Astrocyte (in vitro differentiated cells and primary cell): ENCODE measurements at regions not wholly inside any gene's neighbourhood (a gene's known extent, or its start where the extent isn't known, plus 50 kb on each side); places are given as distances from the start of the nearest gene placed in this dataset.

Source experiments
- DNase-seq: peaks from one replicate; pipeline ENCODE4 v3.0.0-alpha.2; 2010; ENCODE audit warnings: low read depth
- FAIRE-seq: peaks from 2 replicates; lab custom pipeline; 2011; peaks lifted over from hg19 to GRCh38; lab: Jason Lieb, UNC
- H2AFZ ChIP-seq: 2 replicates; pipeline ENCODE4 v1.6.0; 2012; ENCODE audit warnings: low read depth, low read length, inconsistent platforms
- H3K27ac ChIP-seq: 2 replicates; pipeline ENCODE4 v1.5.1; 2011; ENCODE audit warnings: low read depth, low read length, inconsistent platforms
- H3K27me3 ChIP-seq: 2 replicates; pipeline ENCODE4 v1.6.0; 2011; ENCODE audit warnings: low read length, inconsistent platforms; ENCODE audit not compliant: insufficient read depth
- H3K36me3 ChIP-seq: 2 replicates; pipeline ENCODE4 v1.5.1; 2011; ENCODE audit warnings: low read length, inconsistent platforms; ENCODE audit not compliant: insufficient read depth
- H3K4me1 ChIP-seq: 2 replicates; pipeline ENCODE4 v1.5.1; 2011; ENCODE audit warnings: low read length, inconsistent platforms; ENCODE audit not compliant: insufficient read depth
- H3K4me2 ChIP-seq: 2 replicates; pipeline ENCODE4 v1.6.0; 2012; ENCODE audit warnings: low read length, inconsistent platforms
- H3K4me3 ChIP-seq: 2 replicates; pipeline ENCODE4 v1.5.1; 2011; ENCODE audit warnings: low read depth, mild to moderate bottlenecking, low read length, inconsistent platforms; ENCODE audit not compliant: insufficient read depth
- H3K79me2 ChIP-seq: 2 replicates; pipeline ENCODE4 v1.6.0; 2012; ENCODE audit warnings: mild to moderate bottlenecking, low read length, inconsistent platforms; ENCODE audit not compliant: insufficient read depth
- H3K9ac ChIP-seq: 2 replicates; pipeline ENCODE4 v1.6.0; 2012; ENCODE audit warnings: mild to moderate bottlenecking, low read length, inconsistent platforms
- H3K9me3 ChIP-seq: 2 replicates; pipeline ENCODE4 v1.5.1; 2012; ENCODE audit warnings: low read depth, mild to moderate bottlenecking, low read length, inconsistent platforms; ENCODE audit not compliant: insufficient read depth
- H4K20me1 ChIP-seq: 2 replicates; pipeline ENCODE4 v1.6.0; 2012; ENCODE audit warnings: low read length, inconsistent platforms; ENCODE audit not compliant: insufficient read depth
- H3K27ac Mint-ChIP-seq: one replicate; pipeline ENCODE4 v1.8.0; 2021; ENCODE audit warnings: mild to moderate bottlenecking, mixed read lengths; ENCODE audit not compliant: unreplicated experiment
- H3K27me3 Mint-ChIP-seq: one replicate; pipeline ENCODE4 v1.8.0; 2021; ENCODE audit warnings: low read depth, mixed read lengths; ENCODE audit not compliant: unreplicated experiment
- H3K36me3 Mint-ChIP-seq: one replicate; pipeline ENCODE4 v1.8.0; 2021; ENCODE audit warnings: low read depth, mixed read lengths; ENCODE audit not compliant: unreplicated experiment
- H3K4me1 Mint-ChIP-seq: one replicate; pipeline ENCODE4 v1.8.0; 2021; ENCODE audit warnings: low read depth, mixed read lengths; ENCODE audit not compliant: unreplicated experiment
- H3K4me3 Mint-ChIP-seq: one replicate; pipeline ENCODE4 v1.8.0; 2021; ENCODE audit warnings: mild to moderate bottlenecking, moderate library complexity, mixed read lengths; ENCODE audit not compliant: unreplicated experiment
- H3K9me3 Mint-ChIP-seq: one replicate; pipeline ENCODE4 v1.8.0; 2021; ENCODE audit warnings: mild to moderate bottlenecking, mixed read lengths; ENCODE audit not compliant: unreplicated experiment
- EZH2 ChIP-seq: IDR thresholded peaks from 2 replicates; pipeline ENCODE4 v1.6.1; 2012; ENCODE audit warnings: mild to moderate bottlenecking, low read length, inconsistent platforms; ENCODE audit not compliant: insufficient read depth
- TF ChIP-seq, protein P1 (sequence below): IDR thresholded peaks from 2 replicates; pipeline ENCODE4 v1.5.1; 2011; ENCODE audit warnings: low read depth, mild to moderate bottlenecking, inconsistent platforms, low read length, moderate library complexity; ENCODE audit not compliant: insufficient read depth

DNA sequence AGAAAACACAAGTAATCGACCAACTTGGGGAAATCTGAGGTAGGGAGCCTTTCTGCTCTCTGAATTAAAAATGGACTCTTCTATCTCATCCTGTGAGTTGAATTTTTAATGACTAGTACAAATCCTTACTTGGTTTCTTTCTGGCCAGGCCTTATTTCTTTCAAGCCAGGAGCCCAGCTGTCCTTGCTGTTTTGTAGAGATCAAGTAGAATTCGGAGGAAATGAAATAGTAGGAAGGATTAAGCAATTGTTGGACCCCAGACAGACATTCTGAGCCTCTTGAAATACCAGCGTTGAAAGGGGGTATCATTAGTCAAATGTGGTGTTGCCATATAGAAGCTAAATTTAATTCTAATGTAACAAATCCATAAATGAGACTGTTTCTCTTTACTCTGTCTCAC is 53.7 kb upstream of the SMIM15 start:
- Mint-ChIP-seq H3K36me3 (peaks cover 3% of the 10 kb centered on the region), H3K4me1 (no peaks in the 10 kb centered on the region), H3K9me3 (peaks cover 6% of the 10 kb centered on the region), H3K27ac (no peak overlapping the region), H3K4me3 (no peak overlapping the region), H3K27me3 (no peaks in the 10 kb centered on the region)
- H2AFZ ChIP-seq = no peak overlapping the region
- H3K79me2 ChIP-seq = no peaks in the 10 kb centered on the region
- no peaks in the 10 kb centered on the region for H3K4me1 ChIP-seq
- no peak for TF ChIP-seq EZH2
- TF ChIP-seq, protein P1, sequence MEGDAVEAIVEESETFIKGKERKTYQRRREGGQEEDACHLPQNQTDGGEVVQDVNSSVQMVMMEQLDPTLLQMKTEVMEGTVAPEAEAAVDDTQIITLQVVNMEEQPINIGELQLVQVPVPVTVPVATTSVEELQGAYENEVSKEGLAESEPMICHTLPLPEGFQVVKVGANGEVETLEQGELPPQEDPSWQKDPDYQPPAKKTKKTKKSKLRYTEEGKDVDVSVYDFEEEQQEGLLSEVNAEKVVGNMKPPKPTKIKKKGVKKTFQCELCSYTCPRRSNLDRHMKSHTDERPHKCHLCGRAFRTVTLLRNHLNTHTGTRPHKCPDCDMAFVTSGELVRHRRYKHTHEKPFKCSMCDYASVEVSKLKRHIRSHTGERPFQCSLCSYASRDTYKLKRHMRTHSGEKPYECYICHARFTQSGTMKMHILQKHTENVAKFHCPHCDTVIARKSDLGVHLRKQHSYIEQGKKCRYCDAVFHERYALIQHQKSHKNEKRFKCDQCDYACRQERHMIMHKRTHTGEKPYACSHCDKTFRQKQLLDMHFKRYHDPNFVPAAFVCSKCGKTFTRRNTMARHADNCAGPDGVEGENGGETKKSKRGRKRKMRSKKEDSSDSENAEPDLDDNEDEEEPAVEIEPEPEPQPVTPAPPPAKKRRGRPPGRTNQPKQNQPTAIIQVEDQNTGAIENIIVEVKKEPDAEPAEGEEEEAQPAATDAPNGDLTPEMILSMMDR = no peak
- H3K27me3 ChIP-seq = no peaks in the 10 kb centered on the region
- H3K9me3 ChIP-seq = no peaks in the 10 kb centered on the region
- FAIRE-seq = no peak
- H3K4me3 ChIP-seq = no peak overlapping the region
- H3K27ac ChIP-seq = no peak overlapping the region
- H3K4me2 ChIP-seq = no peak overlapping the region
- no peaks in the 10 kb centered on the region for H3K36me3 ChIP-seq
- H3K9ac ChIP-seq = no peak overlapping the region
- no peak for DNase-seq
- no peaks in the 10 kb centered on the region for H4K20me1 ChIP-seq

DNA sequence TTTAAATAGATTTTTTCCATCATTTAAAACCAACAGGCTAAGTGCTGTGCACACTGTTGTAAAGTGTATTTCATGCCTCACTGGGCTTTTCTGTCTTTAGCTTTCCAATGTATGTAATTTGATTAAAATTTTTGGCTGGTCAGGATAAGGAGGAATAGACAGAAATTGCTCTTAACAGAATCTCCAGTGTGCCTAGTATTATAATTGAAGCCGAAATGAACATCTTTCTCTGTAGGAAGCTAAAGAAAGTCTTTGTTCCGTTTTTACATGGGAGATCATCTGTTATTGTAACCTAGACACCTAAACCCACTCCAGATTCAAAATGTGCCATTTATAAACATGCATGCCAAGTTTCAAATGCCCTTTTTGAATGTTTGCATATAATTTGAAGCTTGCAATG is 54.5 kb upstream of the SMIM15 start:
- no peaks in the 10 kb centered on the region for H3K4me1 ChIP-seq
- peaks cover 3% of the 10 kb centered on the region for H3K36me3 Mint-ChIP-seq

DNA sequence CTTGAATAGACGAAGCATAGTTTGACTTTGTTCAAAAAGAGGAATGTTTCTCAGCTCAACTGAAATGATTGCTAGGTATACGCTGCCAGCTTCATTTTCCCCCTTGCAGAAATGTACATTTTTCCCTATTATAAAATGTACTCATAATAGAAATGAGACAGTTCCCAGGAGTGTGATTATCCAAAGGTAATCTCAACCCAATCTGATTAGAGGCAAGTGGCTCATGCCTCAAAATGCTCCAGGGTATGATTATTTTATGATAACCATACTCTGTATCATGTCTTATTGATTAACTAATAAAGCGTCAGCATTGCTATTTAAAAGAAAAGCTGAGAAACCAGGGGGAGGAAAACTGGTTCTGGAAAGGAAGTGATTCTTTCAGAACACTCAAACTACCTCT is 54.9 kb upstream of the SMIM15 start:
- Histone ChIP-seq H3K36me3 (no peaks in the 10 kb centered on the region), H3K79me2 (no peaks in the 10 kb centered on the region), H3K27ac (no peak overlapping the region), H3K4me3 (no peak overlapping the region), H3K4me2 (no peak overlapping the region), H3K27me3 (no peaks in the 10 kb centered on the region), H3K4me1 (no peaks in the 10 kb centered on the region), H2AFZ (no peak overlapping the region), H3K9ac (no peak overlapping the region), H4K20me1 (no peaks in the 10 kb centered on the region), H3K9me3 (no peaks in the 10 kb centered on the region)
- no peak for DNase-seq
- peaks cover 6% of the 10 kb centered on the region for H3K9me3 Mint-ChIP-seq
- no peaks in the 10 kb centered on the region for H3K27me3 Mint-ChIP-seq
- no peak overlapping the region for H3K4me3 Mint-ChIP-seq
- H3K27ac Mint-ChIP-seq = no peak overlapping the region
- peaks cover 3% of the 10 kb centered on the region for H3K36me3 Mint-ChIP-seq
- FAIRE-seq = no peak
- H3K4me1 Mint-ChIP-seq = no peaks in the 10 kb centered on the region
- TF ChIP-seq EZH2 = no peak
- TF ChIP-seq, protein P1 = no peak

More for the DNA sequence above, 54.5 kb upstream of the SMIM15 start:
- no peaks in the 10 kb centered on the region for H3K79me2 ChIP-seq
- H3K4me2 ChIP-seq = no peak overlapping the region
- DNase-seq (no peak), FAIRE-seq (no peak)
- no peak overlapping the region for H3K9ac ChIP-seq
- no peaks in the 10 kb centered on the region for H4K20me1 ChIP-seq
- no peak overlapping the region for H2AFZ ChIP-seq
- Mint-ChIP-seq H3K4me1 (no peaks in the 10 kb centered on the region), H3K9me3 (peaks cover 6% of the 10 kb centered on the region), H3K4me3 (no peak overlapping the region), H3K27me3 (no peaks in the 10 kb centered on the region), H3K27ac (no peak overlapping the region)
- no peak overlapping the region for H3K27ac ChIP-seq
- no peaks in the 10 kb centered on the region for H3K27me3 ChIP-seq
- no peaks in the 10 kb centered on the region for H3K36me3 ChIP-seq
- H3K4me3 ChIP-seq = no peak overlapping the region
- no peaks in the 10 kb centered on the region for H3K9me3 ChIP-seq
- TF ChIP-seq EZH2 = no peak
- TF ChIP-seq, protein P1 = no peak
